Activated CD4-positive, alpha-beta memory T cell treated with anti-CD3 and anti-CD28 coated beads, Interleukin-2, amount 10 ng/mL, durations not matched to agents 7 days and 5 days (primary cell): ENCODE measurements at regions not wholly inside any gene's neighbourhood (a gene's known extent, or its start where the extent isn't known, plus 50 kb on each side); places are given as distances from the start of the nearest gene placed in this dataset.

Source experiments
- CTCF ChIA-PET: fragments of 350-600 bp; sonication (Branson Sonifier 250); formaldehyde crosslinking; loops from one replicate; lab custom pipeline; 2021; ENCODE audit warnings: antibody characterized with exemption, inconsistent platforms; lab: Charles Lee
- POLR2A ChIA-PET: fragments of 350-600 bp; sonication (Branson Sonifier 250); formaldehyde crosslinking; loops from one replicate; lab custom pipeline; 2021; ENCODE audit warnings: antibody characterized with exemption; lab: Charles Lee
- DNase-seq: peaks from one replicate; pipeline ENCODE4 v3.0.0-alpha.2; 2020
- H3K27ac Mint-ChIP-seq: one replicate; pipeline ENCODE4 v1.8.0; 2021; ENCODE audit warnings: mild to moderate bottlenecking, mixed read lengths
- H3K27me3 Mint-ChIP-seq: one replicate; pipeline ENCODE4 v1.8.0; 2021; ENCODE audit warnings: mixed read lengths
- H3K36me3 Mint-ChIP-seq: one replicate; pipeline ENCODE4 v1.8.0; 2021; ENCODE audit warnings: low read depth, mixed read lengths
- H3K4me1 Mint-ChIP-seq: one replicate; pipeline ENCODE4 v1.8.0; 2021; ENCODE audit warnings: mixed read lengths
- H3K4me3 Mint-ChIP-seq: one replicate; pipeline ENCODE4 v1.8.0; 2021; ENCODE audit warnings: mild to moderate bottlenecking, mixed read lengths
- H3K9me3 Mint-ChIP-seq: one replicate; pipeline ENCODE4 v1.8.0; 2021; ENCODE audit warnings: mixed read lengths

DNA sequence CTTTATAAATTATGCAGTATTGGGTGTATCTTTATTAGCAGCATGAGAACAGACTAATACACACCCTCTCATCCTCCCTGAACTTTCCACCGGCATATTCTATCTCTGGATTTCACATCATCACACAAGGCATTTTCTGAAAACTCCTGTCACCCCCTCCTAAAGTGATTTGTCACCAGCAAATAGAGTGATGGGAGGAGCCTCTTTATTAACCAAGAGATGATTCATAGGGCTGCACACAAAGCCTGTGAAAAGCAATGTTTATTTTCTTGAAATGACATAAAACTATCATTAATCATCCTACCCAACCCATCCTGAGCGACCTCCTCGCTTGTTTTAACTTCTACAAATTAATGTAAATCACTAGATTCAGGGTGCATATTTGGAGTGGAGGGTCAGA is 394.7 kb upstream of the SULF2 start:
- no peak for DNase-seq
- Mint-ChIP-seq H3K4me3 (no peak overlapping the region), H3K27ac (no peak overlapping the region), H3K4me1 (no peaks in the 10 kb centered on the region), H3K9me3 (no peaks in the 10 kb centered on the region), H3K36me3 (no peaks in the 10 kb centered on the region), H3K27me3 (no peaks in the 10 kb centered on the region)
- CTCF ChIA-PET = no interaction called here
- POLR2A ChIA-PET = no interaction called here

- Mint-ChIP-seq H3K27ac (no peak overlapping the region), H3K9me3 (no peaks in the 10 kb centered on the region)
These were observed 393.4 kb upstream of the SULF2 start for GRCh38 chr20:48178633-48179032.

DNA sequence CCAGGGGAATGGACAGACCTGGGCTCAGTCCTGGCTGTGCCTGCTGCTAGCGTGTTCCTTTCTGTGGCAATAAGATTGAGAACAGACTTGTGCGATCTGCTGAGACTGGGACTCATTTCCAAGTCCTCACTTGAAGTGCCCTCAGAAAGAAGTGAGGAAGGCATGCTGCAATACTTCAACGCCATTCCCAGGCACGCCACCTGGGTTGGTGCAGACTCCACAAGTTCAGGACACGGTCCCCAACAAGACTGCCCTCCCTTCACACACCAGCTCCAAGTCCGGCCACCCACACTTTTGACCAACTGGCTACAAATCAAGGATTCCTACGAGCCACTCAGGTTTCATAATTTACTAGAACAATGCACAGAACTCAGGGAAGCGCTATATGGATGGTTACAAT is 391.8 kb upstream of the SULF2 start:
- DNase-seq = no peak
- no peak overlapping the region for H3K4me3 Mint-ChIP-seq
- POLR2A ChIA-PET = no interaction called here
- no peaks in the 10 kb centered on the region for H3K4me1 Mint-ChIP-seq
- H3K36me3 Mint-ChIP-seq = no peaks in the 10 kb centered on the region
- CTCF ChIA-PET = no interaction called here
- H3K9me3 Mint-ChIP-seq = no peaks in the 10 kb centered on the region
- H3K27me3 Mint-ChIP-seq = no peaks in the 10 kb centered on the region
- no peak overlapping the region for H3K27ac Mint-ChIP-seq

More at GRCh38 chr20:48178633-48179032, 393.4 kb upstream of the SULF2 start:
- Mint-ChIP-seq H3K27me3 (no peaks in the 10 kb centered on the region), H3K4me3 (no peak overlapping the region), H3K4me1 (no peaks in the 10 kb centered on the region), H3K36me3 (no peaks in the 10 kb centered on the region)
- ChIA-PET CTCF (no interaction called here), POLR2A (no interaction called here)
- no peak for DNase-seq

DNA sequence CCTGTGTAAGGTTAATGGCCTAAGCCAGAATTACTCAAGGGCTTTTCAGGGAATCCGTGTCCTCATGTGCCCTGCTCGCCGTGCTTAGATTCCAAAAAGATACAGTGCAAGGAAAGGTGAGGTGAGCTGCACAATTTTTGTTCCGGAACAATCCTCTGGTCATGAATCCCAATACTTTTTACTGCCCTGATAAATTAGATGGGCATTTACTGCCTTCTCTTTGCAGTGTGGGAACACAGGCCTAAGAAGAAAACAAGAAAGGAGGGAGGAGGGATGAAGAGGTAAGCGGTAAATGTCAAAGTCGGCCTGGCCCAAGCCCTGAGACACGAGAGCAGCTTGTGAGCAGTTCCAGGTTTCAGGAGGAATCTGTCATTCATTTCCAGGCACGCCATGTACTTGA is 390.9 kb upstream of the SULF2 start:
- ChIA-PET POLR2A (no interaction called here), CTCF (no interaction called here)
- H3K27me3 Mint-ChIP-seq = no peaks in the 10 kb centered on the region
- no peak overlapping the region for H3K27ac Mint-ChIP-seq
- no peak overlapping the region for H3K4me3 Mint-ChIP-seq
- H3K4me1 Mint-ChIP-seq = no peaks in the 10 kb centered on the region
- H3K9me3 Mint-ChIP-seq = no peaks in the 10 kb centered on the region
- DNase-seq = no peak
- H3K36me3 Mint-ChIP-seq = no peaks in the 10 kb centered on the region

DNA sequence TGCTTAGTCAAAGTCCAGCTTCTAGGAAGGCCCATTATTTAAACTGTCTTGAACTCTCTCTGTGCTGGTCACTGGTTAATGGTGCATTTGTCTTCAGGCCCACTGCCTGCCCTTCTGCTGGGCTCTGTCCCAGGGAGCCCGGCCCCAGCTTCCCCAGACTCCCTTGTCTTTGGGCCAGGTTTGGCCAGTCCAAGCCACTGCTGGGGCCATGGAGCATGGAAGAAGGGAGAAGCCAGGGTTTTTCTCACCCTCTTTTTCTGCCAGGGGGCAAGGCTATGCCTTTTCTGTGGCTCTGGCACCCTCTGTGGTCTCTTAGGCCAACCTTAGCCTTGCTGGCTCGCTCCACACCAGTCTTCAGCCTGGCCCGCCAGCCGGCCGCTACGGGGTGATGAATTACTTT is 390.0 kb upstream of the SULF2 start:
- Mint-ChIP-seq H3K27me3 (no peaks in the 10 kb centered on the region), H3K4me1 (no peaks in the 10 kb centered on the region), H3K36me3 (no peaks in the 10 kb centered on the region), H3K4me3 (no peak overlapping the region), H3K27ac (no peak overlapping the region), H3K9me3 (no peaks in the 10 kb centered on the region)
- ChIA-PET POLR2A (no interaction called here), CTCF (no interaction called here)
- no peak for DNase-seq

GRCh38 chr20:48172357-48172702 is 387.0 kb upstream of the SULF2 start:
- Mint-ChIP-seq H3K27me3 (no peaks in the 10 kb centered on the region), H3K27ac (no peak overlapping the region), H3K4me1 (no peaks in the 10 kb centered on the region), H3K36me3 (no peaks in the 10 kb centered on the region), H3K4me3 (no peak overlapping the region), H3K9me3 (no peaks in the 10 kb centered on the region)
- DNase-seq = no peak
- CTCF ChIA-PET = no interaction called here
- POLR2A ChIA-PET = interaction anchor here (0.7 kb wide), 1 partner anchor 1499 kb away, joined by 3 read pairs; no protein-coding TSS in a partner anchor

DNA sequence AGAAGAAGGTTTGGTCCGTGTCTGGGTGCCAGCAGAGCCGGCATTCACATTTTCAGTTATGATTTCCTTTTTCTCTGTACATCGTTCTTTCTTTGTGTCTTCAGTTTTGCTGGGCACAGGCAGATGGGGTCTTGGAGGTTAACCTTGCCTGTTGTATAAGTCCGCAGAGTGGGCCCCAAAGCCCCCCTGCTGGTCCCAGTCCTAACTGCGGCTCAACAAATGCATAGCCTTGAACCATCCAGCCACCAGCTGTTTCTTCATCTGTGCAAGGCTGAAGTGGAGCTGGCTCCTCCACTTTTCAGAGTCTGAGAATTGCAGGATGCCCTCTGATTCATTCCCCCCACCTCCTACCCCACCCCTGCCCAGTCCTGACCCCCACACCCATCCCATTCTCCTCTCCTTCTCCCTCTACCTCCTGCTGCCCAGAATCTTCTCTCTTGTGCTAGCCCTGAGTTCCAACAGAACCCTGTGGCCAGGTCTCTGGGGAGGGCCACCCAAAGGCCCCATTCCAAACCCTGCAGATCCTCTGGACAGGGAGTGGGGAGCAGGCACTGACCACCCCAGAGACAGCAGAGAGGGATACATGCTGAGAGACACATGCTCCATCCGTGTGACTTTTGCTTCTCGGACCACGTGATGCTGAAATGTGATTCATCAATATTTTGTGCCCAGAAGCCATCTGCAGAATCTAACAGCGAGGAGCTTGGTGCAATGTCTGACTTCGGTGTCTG is 386.5 kb upstream of the SULF2 start:
- H3K27me3 Mint-ChIP-seq = no peaks in the 10 kb centered on the region
- H3K4me1 Mint-ChIP-seq = no peaks in the 10 kb centered on the region
- ChIA-PET CTCF (no interaction called here), POLR2A (interaction anchor here (0.7 kb wide), 1 partner anchor 1499 kb away, joined by 3 read pairs; no protein-coding TSS in a partner anchor)
- no peak for DNase-seq
- H3K27ac Mint-ChIP-seq = no peak overlapping the region
- no peaks in the 10 kb centered on the region for H3K36me3 Mint-ChIP-seq
- no peak overlapping the region for H3K4me3 Mint-ChIP-seq
- H3K9me3 Mint-ChIP-seq = no peaks in the 10 kb centered on the region

DNA sequence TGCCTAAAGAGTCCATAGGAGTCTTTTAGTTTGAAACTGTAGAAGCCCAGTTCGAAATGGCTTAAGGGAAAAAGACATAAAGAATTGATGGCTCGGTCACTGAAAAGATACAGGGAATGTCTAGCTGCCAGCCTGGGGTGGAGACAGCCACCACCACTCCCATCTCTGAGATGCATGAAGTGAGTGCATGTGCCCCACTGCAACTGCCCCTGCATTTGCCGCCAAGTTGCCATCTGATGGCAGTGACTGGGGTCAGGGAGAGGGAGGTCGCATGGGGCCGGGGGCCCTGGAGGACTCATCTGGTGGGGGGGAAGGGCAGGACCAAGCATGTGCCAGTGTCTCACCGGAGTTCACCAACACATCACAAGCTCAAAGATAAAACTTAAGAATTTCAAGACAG is 385.8 kb upstream of the SULF2 start:
- ChIA-PET POLR2A (no interaction called here), CTCF (no interaction called here)
- Mint-ChIP-seq H3K36me3 (no peaks in the 10 kb centered on the region), H3K27ac (no peak overlapping the region), H3K27me3 (peaks cover 3% of the 10 kb centered on the region), H3K9me3 (no peaks in the 10 kb centered on the region), H3K4me3 (no peak overlapping the region), H3K4me1 (no peaks in the 10 kb centered on the region)
- DNase-seq = no peak

DNA sequence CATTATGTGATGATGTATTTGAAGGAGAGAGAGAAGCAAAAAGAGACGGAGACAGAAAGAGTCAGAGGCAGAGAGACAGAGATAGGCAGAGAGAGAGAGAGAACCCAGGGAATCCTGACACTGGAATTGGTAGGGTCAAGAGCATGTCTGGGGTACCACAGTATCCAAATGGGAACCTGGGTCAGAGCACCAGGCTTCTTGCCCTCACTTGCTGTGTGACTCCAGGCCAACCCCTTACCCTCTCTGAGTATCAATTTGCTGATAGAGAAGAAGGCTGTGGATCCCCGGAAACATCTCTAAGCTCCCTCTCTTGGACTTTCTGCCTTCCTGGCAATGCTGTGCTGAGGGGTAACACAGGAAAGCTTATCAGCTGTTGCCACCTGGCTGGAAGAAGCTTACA is 385.3 kb upstream of the SULF2 start:
- ChIA-PET CTCF (no interaction called here), POLR2A (no interaction called here)
- DNase-seq = no peak
- H3K4me1 Mint-ChIP-seq = no peaks in the 10 kb centered on the region
- no peak overlapping the region for H3K27ac Mint-ChIP-seq
- H3K27me3 Mint-ChIP-seq = peaks cover 3% of the 10 kb centered on the region
- no peak overlapping the region for H3K4me3 Mint-ChIP-seq
- no peaks in the 10 kb centered on the region for H3K36me3 Mint-ChIP-seq
- H3K9me3 Mint-ChIP-seq = no peaks in the 10 kb centered on the region

DNA sequence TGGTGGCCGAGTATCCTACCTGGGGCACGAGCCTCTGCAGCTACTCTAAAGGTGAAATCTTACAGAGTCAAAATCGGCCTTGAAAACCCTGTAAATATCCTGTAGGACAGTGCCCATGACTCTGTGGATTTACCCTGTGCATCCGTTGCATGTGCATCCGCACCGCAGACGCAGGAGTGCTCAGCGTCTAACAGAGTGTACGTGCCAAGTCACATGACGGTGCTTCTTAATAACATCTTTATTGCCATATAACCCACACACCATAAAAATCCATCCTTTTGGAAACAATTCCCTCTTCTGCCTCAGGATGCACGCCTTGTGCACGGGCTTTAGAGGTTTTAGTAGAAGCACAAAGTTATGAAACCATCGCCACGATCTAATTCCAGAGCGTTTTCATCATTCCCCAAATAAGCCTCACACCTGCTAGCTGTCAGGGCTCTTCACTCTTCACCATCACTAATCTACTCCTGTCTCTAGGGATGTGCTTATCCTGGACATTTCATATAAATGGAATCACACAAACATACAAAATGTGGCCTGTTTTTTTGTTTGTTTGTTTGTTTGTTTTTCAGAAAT is 384.5 kb upstream of the SULF2 start:
- H3K27me3 Mint-ChIP-seq = peaks cover 3% of the 10 kb centered on the region
- H3K27ac Mint-ChIP-seq = no peak overlapping the region
- ChIA-PET CTCF (no interaction called here), POLR2A (no interaction called here)
- H3K4me3 Mint-ChIP-seq = no peak overlapping the region
- DNase-seq = no peak
- no peaks in the 10 kb centered on the region for H3K36me3 Mint-ChIP-seq
- H3K9me3 Mint-ChIP-seq = no peaks in the 10 kb centered on the region
- no peaks in the 10 kb centered on the region for H3K4me1 Mint-ChIP-seq

DNA sequence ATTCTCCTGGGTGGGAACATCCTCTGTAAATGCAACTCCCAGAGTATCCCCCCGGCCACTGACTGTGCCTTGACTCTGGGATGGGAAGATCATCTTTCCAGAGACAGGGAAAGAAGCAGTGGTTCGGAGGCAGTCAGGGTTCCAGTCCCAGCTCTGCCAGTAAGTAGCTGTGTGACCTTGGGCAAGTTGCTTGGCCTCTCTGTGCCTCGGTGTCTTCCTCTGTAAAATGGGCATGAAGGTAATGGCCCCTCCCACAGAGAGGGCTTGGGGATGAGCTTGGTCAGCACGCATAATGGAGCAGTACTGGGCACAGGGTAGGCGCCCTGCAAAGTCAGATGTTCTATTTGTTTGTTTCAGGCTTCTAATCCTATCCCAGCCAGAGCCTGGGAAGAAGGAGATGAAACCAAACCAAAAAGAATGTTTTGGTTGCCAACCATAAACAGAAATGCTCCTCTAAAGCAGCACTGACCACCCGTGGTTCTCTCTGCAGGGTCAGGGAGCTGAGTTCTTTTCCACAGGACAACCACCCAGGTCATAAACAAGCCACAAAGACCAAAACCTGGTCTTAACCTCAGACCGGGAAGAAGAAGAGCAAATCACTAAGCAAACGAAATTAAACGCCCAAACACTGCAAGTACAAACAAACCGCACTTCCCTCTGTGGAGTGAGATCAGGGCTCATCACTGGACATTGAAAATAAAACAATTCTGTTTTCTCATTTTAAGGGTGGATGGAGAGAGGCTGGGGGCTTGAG is 381.0 kb upstream of the SULF2 start:
- ChIA-PET CTCF (no interaction called here), POLR2A (no interaction called here)
- H3K4me3 Mint-ChIP-seq = no peak overlapping the region
- no peaks in the 10 kb centered on the region for H3K9me3 Mint-ChIP-seq
- no peak for DNase-seq
- no peaks in the 10 kb centered on the region for H3K4me1 Mint-ChIP-seq
- H3K27ac Mint-ChIP-seq = no peak overlapping the region
- H3K36me3 Mint-ChIP-seq = no peaks in the 10 kb centered on the region
- peaks cover 6% of the 10 kb centered on the region for H3K27me3 Mint-ChIP-seq

DNA sequence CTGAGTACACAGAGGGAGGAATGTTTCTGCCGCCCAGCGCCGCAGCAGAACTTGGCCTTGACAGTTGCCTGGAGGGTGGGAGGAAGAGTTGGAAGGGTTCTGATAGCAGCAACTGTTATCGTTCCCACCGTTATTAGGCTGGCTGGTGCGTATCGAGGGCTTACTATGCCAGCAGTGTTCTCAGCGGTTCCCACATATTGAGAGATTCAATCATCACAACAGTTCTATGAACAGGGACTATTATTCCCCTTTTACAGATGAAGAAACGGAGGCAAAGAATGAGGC is 380.1 kb upstream of the SULF2 start:
- H3K4me1 Mint-ChIP-seq = no peaks in the 10 kb centered on the region
- H3K27me3 Mint-ChIP-seq = peaks cover 8% of the 10 kb centered on the region
- DNase-seq = no peak
- ChIA-PET CTCF (no interaction called here), POLR2A (no interaction called here)
- no peaks in the 10 kb centered on the region for H3K9me3 Mint-ChIP-seq
- no peak overlapping the region for H3K4me3 Mint-ChIP-seq
- no peak overlapping the region for H3K27ac Mint-ChIP-seq
- no peaks in the 10 kb centered on the region for H3K36me3 Mint-ChIP-seq

DNA sequence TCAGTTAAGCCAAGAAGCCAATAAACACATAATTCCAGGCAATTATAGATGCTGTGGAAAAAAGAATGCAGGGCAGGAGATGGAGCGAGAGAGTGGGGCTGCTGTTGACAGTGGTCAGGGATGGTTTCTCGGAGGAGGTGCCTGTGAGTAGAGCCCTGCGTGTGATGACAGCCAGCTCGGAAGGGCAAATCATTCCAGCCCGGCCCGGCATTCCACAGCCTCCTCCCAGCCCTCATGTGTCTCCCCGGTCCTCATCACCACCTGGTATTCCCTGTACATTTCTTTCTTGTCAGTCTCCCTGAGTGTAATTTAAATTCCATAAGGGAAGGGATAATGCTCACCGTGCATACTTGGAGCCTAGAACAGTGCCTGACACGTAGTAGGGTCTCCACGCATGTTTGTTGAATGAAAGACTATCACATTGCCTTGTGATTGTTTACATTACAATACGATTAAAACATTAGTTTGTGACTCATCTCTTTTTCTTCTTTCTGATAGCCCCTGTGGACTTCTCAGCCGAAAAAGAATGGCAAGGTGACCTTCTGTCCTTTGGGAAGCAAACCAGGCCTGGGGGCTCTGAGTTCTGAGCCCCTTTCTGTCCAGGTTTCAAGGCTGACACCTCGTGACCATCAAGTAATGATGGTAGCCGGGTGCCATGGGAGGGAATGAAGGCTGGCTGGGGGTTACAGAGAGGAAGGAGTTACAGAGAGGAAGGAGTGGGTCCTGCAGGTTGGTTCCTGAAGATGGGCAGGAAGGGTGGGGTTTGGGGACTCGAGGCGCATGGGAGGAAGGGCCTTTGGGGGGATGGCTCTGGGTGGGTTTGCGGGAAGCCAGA is 379.5 kb upstream of the SULF2 start:
- H3K4me3 Mint-ChIP-seq = no peak overlapping the region
- H3K27me3 Mint-ChIP-seq = peaks cover 8% of the 10 kb centered on the region
- no peaks in the 10 kb centered on the region for H3K9me3 Mint-ChIP-seq
- CTCF ChIA-PET = no interaction called here
- POLR2A ChIA-PET = no interaction called here
- no peak overlapping the region for H3K27ac Mint-ChIP-seq
- no peak for DNase-seq
- H3K4me1 Mint-ChIP-seq = no peaks in the 10 kb centered on the region
- no peaks in the 10 kb centered on the region for H3K36me3 Mint-ChIP-seq
